ENCODE measurements at regions not wholly inside any gene's neighbourhood (a gene's known extent, or its start where the extent isn't known, plus 50 kb on each side); places are given as distances from the start of the nearest gene placed in this dataset.

- Histone ChIP-seq H3K27me3 (ENCODE audit: control insufficient read depth in 2 of 2, insufficient read depth in 2 of 2, low read length in 2 of 2) (no peaks in the 10 kb centered on the region), H3K27ac (ENCODE audit: low read depth, low read length) (no peak overlapping the region), H3K4me1 (ENCODE audit: control insufficient read depth in 2 of 2, insufficient read depth in 2 of 2, low read length in 2 of 2) (no peaks in the 10 kb centered on the region), H3K36me3 (ENCODE audit: control insufficient read depth in 2 of 3, insufficient read depth in 3 of 3, low read length in 3 of 3) (no peaks in the 10 kb centered on the region), H3K4me3 (ENCODE audit: low read length) (no peak overlapping the region), H3K9me3 (ENCODE audit: control insufficient read depth in 2 of 3, low read length in 3 of 3) (no peaks in the 10 kb centered on the region)
- Mint-ChIP-seq H3K9me3 (peaks cover 0 to 22% (median 4%) of the 10 kb centered on the region in 11 donors), H3K27ac (no peak overlapping the region), H3K4me3 (no peak overlapping the region), H3K36me3 (no peaks in the 10 kb centered on the region), H3K4me1 (peaks cover 0 to 2% (median 0%) of the 10 kb centered on the region in 7 donors), H3K27me3 (peaks cover 0 to 26% (median 22%) of the 10 kb centered on the region in 5 donors)
- intact Hi-C loops (cut with micrococcal nuclease) = no loop called here
- ChIA-PET POLR2A (no interaction called here), CTCF (interaction anchor here (0.7 kb wide), 1 partner anchor 44 kb away, joined by 3 read pairs; no protein-coding TSS in a partner anchor)
- no peak for DNase-seq
- ATAC-seq = no peak
Measured at GRCh38 chr10:128661404-128662197, 535.4 kb upstream of the MKI67 start.

DNA sequence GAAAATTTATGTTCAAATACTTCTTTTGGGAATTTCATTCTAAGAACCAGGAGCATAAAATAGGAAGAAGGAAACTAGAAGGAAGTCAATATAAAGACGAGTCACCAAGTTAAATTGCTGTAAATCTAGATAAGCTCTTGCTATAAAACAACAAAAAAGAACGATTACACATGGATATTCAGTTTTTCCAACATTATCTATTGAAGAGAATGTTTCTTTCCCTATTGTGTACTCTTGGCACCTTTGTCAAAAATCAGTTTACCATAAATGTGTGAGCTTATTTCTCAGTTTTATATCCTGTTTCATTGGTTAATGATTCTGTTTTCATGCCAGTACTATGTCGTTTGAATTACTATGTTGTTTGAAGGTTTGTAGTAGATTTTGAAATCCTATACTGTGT is 536.3 kb upstream of the MKI67 start:
- no peaks in the 10 kb centered on the region for H3K9me3 ChIP-seq (ENCODE audit: control insufficient read depth in 2 of 3, low read length in 3 of 3)
- DNase-seq (no peak), ATAC-seq (no peak)
- intact Hi-C loops (cut with micrococcal nuclease) = no loop called here
- Mint-ChIP-seq H3K27ac (no peak overlapping the region), H3K9me3 (peaks cover 0 to 22% (median 4%) of the 10 kb centered on the region in 11 donors), H3K36me3 (no peaks in the 10 kb centered on the region), H3K27me3 (peaks cover 0 to 30% (median 25%) of the 10 kb centered on the region in 5 donors), H3K4me3 (no peak overlapping the region), H3K4me1 (peaks cover 0 to 2% (median 0%) of the 10 kb centered on the region in 7 donors)
- ChIA-PET POLR2A (no interaction called here), CTCF (no interaction called here)
- H3K27me3 ChIP-seq (ENCODE audit: control insufficient read depth in 2 of 2, insufficient read depth in 2 of 2, low read length in 2 of 2) = no peaks in the 10 kb centered on the region
- no peak overlapping the region for H3K4me3 ChIP-seq (ENCODE audit: low read length)
- H3K36me3 ChIP-seq (ENCODE audit: control insufficient read depth in 2 of 3, insufficient read depth in 3 of 3, low read length in 3 of 3) = no peaks in the 10 kb centered on the region
- no peak overlapping the region for H3K27ac ChIP-seq (ENCODE audit: low read depth, low read length)
- no peaks in the 10 kb centered on the region for H3K4me1 ChIP-seq (ENCODE audit: control insufficient read depth in 2 of 2, insufficient read depth in 2 of 2, low read length in 2 of 2)

GRCh38 chr10:128664729-128665128 is 538.5 kb upstream of the MKI67 start:
- Histone ChIP-seq H3K36me3 (ENCODE audit: control insufficient read depth in 2 of 3, insufficient read depth in 3 of 3, low read length in 3 of 3) (no peaks in the 10 kb centered on the region), H3K9me3 (ENCODE audit: control insufficient read depth in 2 of 3, low read length in 3 of 3) (no peaks in the 10 kb centered on the region), H3K4me3 (ENCODE audit: low read length) (no peak overlapping the region), H3K27ac (ENCODE audit: low read depth, low read length) (no peak overlapping the region), H3K27me3 (ENCODE audit: control insufficient read depth in 2 of 2, insufficient read depth in 2 of 2, low read length in 2 of 2) (no peaks in the 10 kb centered on the region), H3K4me1 (ENCODE audit: control insufficient read depth in 2 of 2, insufficient read depth in 2 of 2, low read length in 2 of 2) (no peaks in the 10 kb centered on the region)
- CTCF ChIA-PET = no interaction called here
- Mint-ChIP-seq H3K9me3 (peaks cover 0 to 20% (median 4%) of the 10 kb centered on the region in 11 donors), H3K4me3 (no peak overlapping the region), H3K27ac (no peak overlapping the region), H3K36me3 (no peaks in the 10 kb centered on the region), H3K27me3 (peaks cover 0 to 25% (median 23%) of the 10 kb centered on the region in 5 donors), H3K4me1 (peaks cover 0 to 2% (median 0%) of the 10 kb centered on the region in 7 donors)
- intact Hi-C loops (cut with micrococcal nuclease) = no loop called here
- DNase-seq = no peak
- ATAC-seq = no peak
- POLR2A ChIA-PET = no interaction called here

GRCh38 chr10:128675405-128675804 is 549.2 kb upstream of the MKI67 start:
- CTCF ChIA-PET = no interaction called here
- H3K9me3 Mint-ChIP-seq = no peaks in the 10 kb centered on the region

GRCh38 chr10:128680116-128680515 is 553.9 kb upstream of the MKI67 start:
- ChIA-PET CTCF (no interaction called here), POLR2A (no interaction called here)
- Histone ChIP-seq H3K36me3 (ENCODE audit: control insufficient read depth in 2 of 3, insufficient read depth in 3 of 3, low read length in 3 of 3) (no peaks in the 10 kb centered on the region), H3K4me1 (ENCODE audit: control insufficient read depth in 2 of 2, insufficient read depth in 2 of 2, low read length in 2 of 2) (no peaks in the 10 kb centered on the region), H3K27me3 (ENCODE audit: control insufficient read depth in 2 of 2, insufficient read depth in 2 of 2, low read length in 2 of 2) (peaks cover 0 to 2% of the 10 kb centered on the region in 2 donors), H3K9me3 (ENCODE audit: control insufficient read depth in 2 of 3, low read length in 3 of 3) (no peaks in the 10 kb centered on the region), H3K27ac (ENCODE audit: low read depth, low read length) (no peak overlapping the region), H3K4me3 (ENCODE audit: low read length) (no peak overlapping the region)
- intact Hi-C loops (cut with micrococcal nuclease) = no loop called here
- ATAC-seq (no peak), DNase-seq (no peak)
- Mint-ChIP-seq H3K4me1 (no peaks in the 10 kb centered on the region), H3K36me3 (no peaks in the 10 kb centered on the region), H3K27ac (no peak overlapping the region), H3K4me3 (no peak overlapping the region), H3K9me3 (no peaks in the 10 kb centered on the region), H3K27me3 (peaks cover 0 to 28% (median 7%) of the 10 kb centered on the region in 5 donors)

More at GRCh38 chr10:128675405-128675804, 549.2 kb upstream of the MKI67 start:
- Histone ChIP-seq H3K4me3 (ENCODE audit: low read length) (no peak overlapping the region), H3K36me3 (ENCODE audit: control insufficient read depth in 2 of 3, insufficient read depth in 3 of 3, low read length in 3 of 3) (no peaks in the 10 kb centered on the region), H3K27me3 (ENCODE audit: control insufficient read depth in 2 of 2, insufficient read depth in 2 of 2, low read length in 2 of 2) (peaks cover 0 to 2% of the 10 kb centered on the region in 2 donors), H3K4me1 (ENCODE audit: control insufficient read depth in 2 of 2, insufficient read depth in 2 of 2, low read length in 2 of 2) (no peaks in the 10 kb centered on the region), H3K27ac (ENCODE audit: low read depth, low read length) (no peak overlapping the region), H3K9me3 (ENCODE audit: control insufficient read depth in 2 of 3, low read length in 3 of 3) (no peaks in the 10 kb centered on the region)
- H3K4me3 Mint-ChIP-seq = no peak overlapping the region
- POLR2A ChIA-PET = no interaction called here
- no peak for ATAC-seq
- no peak overlapping the region for H3K27ac Mint-ChIP-seq
- peaks cover 0 to 22% (median 11%) of the 10 kb centered on the region in 5 donors for H3K27me3 Mint-ChIP-seq
- intact Hi-C loops (cut with micrococcal nuclease) = no loop called here
- DNase-seq = no peak
- H3K36me3 Mint-ChIP-seq = no peaks in the 10 kb centered on the region
- H3K4me1 Mint-ChIP-seq = no peaks in the 10 kb centered on the region

- Mint-ChIP-seq H3K4me3 (no peak overlapping the region), H3K27ac (no peak overlapping the region), H3K9me3 (no peaks in the 10 kb centered on the region), H3K36me3 (no peaks in the 10 kb centered on the region), H3K27me3 (peaks cover 0 to 24% (median 6%) of the 10 kb centered on the region in 5 donors), H3K4me1 (no peaks in the 10 kb centered on the region)
- H3K27ac ChIP-seq (ENCODE audit: low read depth, low read length) = no peak overlapping the region
- no peaks in the 10 kb centered on the region for H3K9me3 ChIP-seq (ENCODE audit: control insufficient read depth in 2 of 3, low read length in 3 of 3)
- CTCF ChIA-PET = no interaction called here
- intact Hi-C loops (cut with micrococcal nuclease) = no loop called here
- H3K4me3 ChIP-seq (ENCODE audit: low read length) = no peak overlapping the region
- H3K36me3 ChIP-seq (ENCODE audit: control insufficient read depth in 2 of 3, insufficient read depth in 3 of 3, low read length in 3 of 3) = no peaks in the 10 kb centered on the region
- H3K27me3 ChIP-seq (ENCODE audit: control insufficient read depth in 2 of 2, insufficient read depth in 2 of 2, low read length in 2 of 2) = peaks cover 0 to 2% of the 10 kb centered on the region in 2 donors
- ATAC-seq (no peak), DNase-seq (no peak)
- H3K4me1 ChIP-seq (ENCODE audit: control insufficient read depth in 2 of 2, insufficient read depth in 2 of 2, low read length in 2 of 2) = no peaks in the 10 kb centered on the region
- POLR2A ChIA-PET = no interaction called here
Measured at GRCh38 chr10:128684215-128684614, 558.0 kb upstream of the MKI67 start.

DNA sequence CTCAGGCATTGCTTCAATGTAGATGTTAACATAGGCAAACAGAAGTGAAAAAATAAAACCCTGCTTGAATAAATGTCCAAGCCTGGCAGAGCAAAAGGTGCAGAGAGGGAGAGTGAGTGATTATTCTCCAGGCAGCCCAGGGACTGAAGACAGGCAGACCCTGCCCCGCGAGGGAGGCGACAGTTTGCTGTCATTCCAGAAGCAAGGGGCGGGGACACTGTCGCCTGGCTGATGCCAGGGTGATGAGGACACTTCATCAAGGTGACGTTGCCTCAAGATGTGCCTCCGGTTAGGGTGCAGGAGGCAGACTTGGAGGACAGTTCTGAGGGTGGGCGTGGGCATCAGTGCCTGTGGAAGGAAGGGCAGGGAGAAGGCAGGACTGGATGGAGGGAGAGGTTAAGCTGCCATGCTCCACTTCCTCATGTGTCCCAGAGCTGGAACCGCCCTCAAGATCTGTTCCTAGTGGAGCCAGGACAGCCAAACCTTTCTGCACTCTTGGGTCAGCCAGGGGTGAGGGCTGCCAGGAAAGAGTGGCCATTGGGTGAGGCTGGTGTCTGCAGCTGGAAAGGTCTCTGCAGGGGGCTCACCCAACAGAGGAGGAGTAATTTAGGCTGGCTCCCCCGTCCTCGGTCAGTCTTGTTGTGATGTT is 560.5 kb upstream of the MKI67 start:
- H3K36me3 ChIP-seq (ENCODE audit: control insufficient read depth in 2 of 3, insufficient read depth in 3 of 3, low read length in 3 of 3) = no peaks in the 10 kb centered on the region
- no peaks in the 10 kb centered on the region for H3K36me3 Mint-ChIP-seq
- no peaks in the 10 kb centered on the region for H3K9me3 Mint-ChIP-seq
- H3K4me1 ChIP-seq (ENCODE audit: control insufficient read depth in 2 of 2, insufficient read depth in 2 of 2, low read length in 2 of 2) = no peaks in the 10 kb centered on the region
- intact Hi-C loops (cut with micrococcal nuclease) = no loop called here
- H3K27ac Mint-ChIP-seq = no peak overlapping the region
- ATAC-seq (no peak), DNase-seq (no peak)
- no peak overlapping the region for H3K4me3 ChIP-seq (ENCODE audit: low read length)
- CTCF ChIA-PET = no interaction called here
- H3K4me1 Mint-ChIP-seq = no peaks in the 10 kb centered on the region
- H3K27me3 ChIP-seq (ENCODE audit: control insufficient read depth in 2 of 2, insufficient read depth in 2 of 2, low read length in 2 of 2) = no peaks in the 10 kb centered on the region
- peaks cover 0 to 12% (median 0%) of the 10 kb centered on the region in 5 donors for H3K27me3 Mint-ChIP-seq
- no peak overlapping the region for H3K4me3 Mint-ChIP-seq
- POLR2A ChIA-PET = no interaction called here
- no peak overlapping the region for H3K27ac ChIP-seq (ENCODE audit: low read depth, low read length)
- H3K9me3 ChIP-seq (ENCODE audit: control insufficient read depth in 2 of 3, low read length in 3 of 3) = no peaks in the 10 kb centered on the region
